SKM-1 treated with dmso at 0.1 percent for 144 hours (cell line): ENCODE measurements at regions not wholly inside any gene's neighbourhood (a gene's known extent, or its start where the extent isn't known, plus 50 kb on each side); places are given as distances from the start of the nearest gene placed in this dataset.

Experiments used
- DNase-seq: peaks from one replicate; lab custom pipeline; 2025; ENCODE audit not compliant: unreplicated experiment; lab: John Stamatoyannopoulos, UW

- DNase-seq, result no peak
Observed at GRCh38 chr15:61541516-61541915, 312.4 kb upstream of the RORA start.

DNA sequence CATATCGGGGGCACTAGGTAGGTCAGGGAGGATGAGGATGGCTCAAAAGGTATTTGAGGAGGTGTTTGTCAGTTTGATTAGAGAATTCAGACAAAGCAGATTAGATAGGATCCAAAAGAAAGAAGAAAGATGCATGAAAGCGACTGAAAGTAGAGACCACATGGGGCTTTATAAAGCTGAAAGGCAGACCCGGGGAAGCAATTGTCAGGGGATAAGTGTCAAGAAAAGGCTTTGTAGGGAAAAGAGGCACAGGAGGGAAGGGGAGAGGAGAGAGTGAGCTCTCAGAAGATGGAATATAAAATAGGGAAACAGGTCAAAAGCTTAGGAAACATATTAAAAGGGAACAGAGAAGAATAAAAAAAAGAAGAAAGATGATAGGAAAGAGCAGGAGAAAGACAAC lies 308.2 kb upstream of the RORA start:
- no peak for DNase-seq

DNA sequence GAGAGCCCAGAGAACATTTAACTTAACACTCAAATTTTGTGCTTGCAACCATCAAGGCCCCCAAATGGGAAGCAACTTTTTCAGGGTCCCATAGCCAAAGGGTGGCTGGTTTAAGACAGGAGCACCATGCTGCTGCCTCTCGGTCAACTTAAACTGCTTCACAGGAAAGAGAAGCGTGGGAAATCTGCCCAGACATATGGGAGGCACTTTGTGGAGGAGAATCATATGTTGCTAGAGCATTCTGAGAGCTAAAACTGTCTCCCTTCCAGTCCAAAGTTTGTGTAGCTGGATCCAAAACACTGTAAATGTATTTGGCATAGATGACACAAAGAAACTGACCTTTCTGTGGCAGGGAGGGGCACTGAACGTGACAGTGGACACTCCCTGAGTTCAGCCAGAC lies 305.9 kb upstream of the RORA start:
- DNase-seq, result no peak

GRCh38 chr15:61530769-61531168 lies 301.7 kb upstream of the RORA start:
- no peak for DNase-seq

GRCh38 chr15:61528581-61528910 lies 299.4 kb upstream of the RORA start:
- DNase-seq, result no peak

- DNase-seq, result no peak
Observed at GRCh38 chr15:61527836-61528580, 298.9 kb upstream of the RORA start.

DNA sequence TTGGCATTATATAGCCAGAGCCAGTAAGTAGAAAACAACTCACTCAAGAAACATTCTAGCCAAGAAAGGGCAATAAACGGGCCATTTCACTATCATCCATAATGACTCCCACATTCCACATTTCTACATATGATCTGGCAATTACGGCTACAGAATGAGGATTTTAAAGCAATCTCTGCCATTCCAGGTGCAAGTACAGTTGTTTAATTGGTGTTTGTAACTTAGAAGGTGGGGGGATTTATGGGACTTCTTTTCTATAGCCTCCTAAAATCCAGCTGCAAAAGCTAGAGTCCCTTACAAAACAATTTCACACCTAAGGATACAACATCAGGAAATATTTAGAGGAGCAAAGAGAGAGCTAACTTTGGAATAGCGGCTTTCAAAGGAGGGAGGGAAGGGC lies 295.4 kb upstream of the RORA start:
- DNase-seq, result no peak

DNA sequence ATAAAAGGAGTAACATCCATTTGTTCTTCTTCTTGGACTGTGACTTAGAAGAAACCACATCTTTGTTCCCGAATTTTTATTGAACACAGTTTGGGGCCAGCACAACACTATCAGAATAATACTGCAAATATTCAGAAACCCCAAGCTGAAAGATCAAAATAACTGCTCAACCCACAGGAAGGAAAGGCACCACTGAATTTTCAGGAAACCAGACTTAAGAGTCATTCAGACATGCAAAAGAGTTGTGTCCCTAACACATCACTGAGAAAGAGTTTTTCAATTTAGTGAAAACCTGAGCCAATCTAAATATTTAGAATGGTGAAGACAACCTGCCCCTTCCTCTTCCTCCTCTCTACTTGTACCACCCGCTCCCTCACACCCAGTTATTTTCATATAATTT lies 295.0 kb upstream of the RORA start:
- no peak for DNase-seq

- DNase-seq, result no peak
Observed at GRCh38 chr15:61522411-61522810, 293.3 kb upstream of the RORA start.

DNA sequence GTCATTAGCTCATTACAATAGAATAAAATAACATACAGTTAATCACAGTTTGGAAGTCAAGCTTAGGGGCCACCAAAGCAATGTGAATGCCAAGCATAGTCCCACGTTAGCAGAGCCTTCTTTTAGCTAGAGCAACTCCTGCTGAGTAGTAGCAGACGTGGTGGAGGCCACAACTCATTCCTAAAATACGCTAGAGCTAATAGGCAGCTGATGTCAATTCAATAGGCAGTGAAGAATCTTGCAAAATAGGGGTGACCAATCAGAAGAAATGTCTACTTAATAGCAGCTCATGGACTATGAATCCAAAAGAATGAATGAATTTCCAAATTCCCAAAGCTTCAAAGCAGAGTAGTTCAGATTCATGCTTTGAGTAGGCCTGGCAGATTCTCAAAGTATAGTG lies 292.9 kb upstream of the RORA start:
- no peak for DNase-seq

DNA sequence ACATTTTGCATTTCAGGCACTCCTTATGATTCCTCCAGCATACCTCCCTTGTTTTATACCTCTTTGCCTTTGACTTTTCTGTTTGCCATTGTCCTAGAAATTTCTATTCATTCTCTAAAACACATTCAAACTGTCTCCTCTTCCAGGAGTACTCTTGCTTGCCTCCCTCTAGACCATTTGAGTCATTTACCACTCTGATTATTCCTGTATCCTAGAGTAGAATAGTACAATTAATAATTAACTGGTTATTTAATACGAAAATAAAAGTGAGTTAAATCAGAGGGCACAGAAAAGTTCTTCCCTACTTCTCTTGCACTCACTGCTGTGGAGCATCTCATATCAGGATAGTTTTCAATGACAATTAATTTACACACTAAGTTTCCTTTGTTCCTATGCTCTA lies 290.2 kb upstream of the RORA start:
- no peak for DNase-seq

DNA sequence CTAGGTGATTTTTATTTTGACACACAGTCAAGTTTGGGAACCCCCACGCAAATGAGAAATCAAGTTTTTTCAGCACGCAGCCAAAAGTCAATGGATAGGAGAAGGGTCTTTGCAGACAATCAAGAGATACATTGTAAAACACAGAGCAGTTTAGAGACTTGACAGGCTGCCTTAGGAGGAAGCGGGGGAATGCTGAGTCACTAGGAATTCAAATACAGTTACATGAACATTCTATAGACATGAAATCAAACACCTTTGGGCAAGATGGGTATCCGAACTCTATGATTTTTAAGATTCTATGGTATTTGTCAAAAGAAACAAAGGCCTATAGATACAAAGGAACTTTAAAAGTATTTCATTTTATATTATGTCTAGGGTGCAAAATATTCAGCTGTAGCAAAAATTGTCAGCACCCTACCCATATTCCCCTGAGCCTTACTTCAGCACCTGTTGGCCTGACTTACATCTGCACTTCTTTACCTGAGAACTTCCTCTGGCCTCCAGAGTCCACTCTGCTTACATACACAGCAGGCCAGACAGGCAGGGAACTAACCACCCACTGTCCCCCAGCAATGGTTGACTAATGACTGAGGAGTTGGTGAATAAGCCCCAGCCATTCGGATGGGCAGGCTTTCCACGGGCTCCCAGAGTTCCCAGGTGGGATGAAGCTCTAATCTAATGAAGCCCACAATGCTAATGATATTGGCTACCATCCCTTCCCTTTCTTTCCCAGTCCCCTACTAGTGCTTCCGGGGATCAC lies 289.3 kb upstream of the RORA start:
- DNase-seq, result no peak

DNA sequence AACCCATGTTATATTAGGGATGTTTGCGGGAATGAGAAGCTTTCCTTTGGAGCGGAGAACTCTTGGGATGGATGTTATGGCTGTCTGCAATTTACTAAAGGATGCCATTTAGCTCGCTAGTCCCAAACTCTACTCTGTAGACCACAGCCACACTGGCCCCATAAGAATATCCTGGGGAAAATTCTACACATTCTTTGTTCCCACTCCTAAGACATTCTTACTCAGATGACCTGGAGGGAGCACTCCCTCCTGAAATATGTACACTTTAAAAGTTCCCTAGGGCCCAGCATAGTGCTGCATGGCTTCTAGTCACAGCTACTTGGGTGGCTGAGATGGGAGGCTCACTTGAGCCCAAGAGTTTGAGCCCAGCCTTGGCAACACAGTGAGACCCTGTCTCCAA lies 288.7 kb upstream of the RORA start:
- no peak for DNase-seq

DNA sequence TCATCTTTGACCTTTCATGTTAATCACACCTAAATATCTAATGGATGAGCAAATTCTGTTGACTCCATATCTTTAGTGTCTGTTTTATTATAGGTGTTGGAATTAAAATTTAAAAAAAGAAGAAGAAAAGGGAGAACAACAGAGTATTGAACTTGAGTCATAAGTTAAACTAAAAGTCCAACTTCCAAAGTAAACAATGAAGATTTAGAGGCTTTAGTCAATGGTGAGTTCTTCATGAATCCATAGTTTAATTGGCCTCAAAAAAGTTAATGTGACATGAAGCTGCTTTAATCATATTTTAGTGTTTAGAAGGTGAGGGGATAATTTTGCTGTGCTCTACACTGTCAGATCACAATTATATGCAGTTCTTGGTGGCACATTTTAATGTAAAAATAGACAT lies 288.2 kb upstream of the RORA start:
- no peak for DNase-seq

DNA sequence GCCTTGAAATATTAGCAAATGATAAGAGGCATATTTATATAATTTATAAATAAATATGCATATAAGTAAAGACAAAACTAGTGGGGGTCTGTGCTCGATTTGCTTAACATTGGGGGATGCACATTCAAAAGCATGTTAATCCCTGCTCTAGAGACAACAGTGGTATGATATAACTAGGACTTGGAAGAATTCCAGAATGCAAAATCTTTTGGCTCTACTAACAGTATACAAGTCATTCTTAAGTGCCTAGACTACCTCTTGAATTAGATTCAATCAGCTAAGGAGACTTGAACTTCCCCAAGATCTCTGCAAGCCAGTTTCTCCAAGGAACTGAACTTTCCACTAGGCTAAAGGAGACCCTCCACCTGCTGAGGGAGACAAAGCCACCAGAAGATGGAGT lies 282.7 kb upstream of the RORA start:
- no peak for DNase-seq

GRCh38 chr15:61511089-61511488 lies 282.0 kb upstream of the RORA start:
- DNase-seq, result no peak

- DNase-seq, result no peak
Observed at GRCh38 chr15:61509327-61509840, 280.3 kb upstream of the RORA start.

- DNase-seq, result no peak
Observed at GRCh38 chr15:61503383-61503969, 274.4 kb upstream of the RORA start.

DNA sequence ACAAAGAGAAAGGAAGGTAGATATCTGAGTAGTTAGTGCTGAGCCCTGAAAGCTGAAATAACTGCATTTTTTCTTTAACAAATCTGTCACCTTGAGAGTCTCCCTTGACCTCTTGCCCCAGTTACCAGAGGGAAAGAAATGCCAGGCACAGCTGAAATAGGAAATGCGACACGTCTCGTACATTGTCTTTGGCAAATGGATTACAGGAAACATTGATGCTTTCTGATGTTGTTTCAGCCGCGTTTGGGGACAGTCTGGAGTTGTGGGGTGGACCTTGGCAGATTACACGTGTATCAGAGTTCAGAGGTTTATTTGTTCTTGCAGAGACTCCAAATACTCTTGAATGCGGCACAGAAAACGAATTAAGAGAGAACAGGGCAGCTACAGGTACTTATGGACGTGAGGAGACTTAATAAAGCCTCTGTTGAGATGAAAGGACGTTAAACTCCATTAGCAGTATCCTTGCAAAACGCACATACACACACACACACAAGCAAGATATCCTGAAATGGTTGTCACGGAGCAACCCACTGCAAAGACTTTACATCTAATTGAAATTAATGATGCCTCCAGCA lies 272.8 kb upstream of the RORA start:
- no peak for DNase-seq

GRCh38 chr15:61500951-61501620 lies 272.0 kb upstream of the RORA start:
- no peak for DNase-seq

DNA sequence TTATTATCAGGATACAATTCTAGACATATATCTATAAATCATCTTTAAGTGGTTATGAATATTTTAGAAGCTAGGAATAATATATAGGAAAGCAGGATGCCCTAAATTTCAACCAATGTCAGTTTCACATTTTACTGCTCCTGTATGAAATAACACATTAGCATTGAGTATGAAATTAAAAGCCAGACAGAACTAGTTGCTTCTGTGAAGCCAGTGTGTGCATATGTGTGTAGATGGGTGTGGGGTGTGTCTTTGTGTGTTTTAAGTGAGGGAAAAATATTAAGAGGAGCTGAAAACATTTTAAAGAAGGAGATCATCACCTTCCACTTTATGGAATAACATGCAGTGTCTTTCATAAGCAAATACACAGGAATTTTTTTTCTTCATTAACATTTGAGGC lies 271.4 kb upstream of the RORA start:
- DNase-seq, result no peak
